HL-60/S4 (cell line): ENCODE measurements at regions not wholly inside any gene's neighbourhood (a gene's known extent, or its start where the extent isn't known, plus 50 kb on each side); places are given as distances from the start of the nearest gene placed in this dataset.
"Not testable (repeated sequence)": the region's sequence is repeated elsewhere in the genome, so short reads cannot be mapped to it uniquely, and the experiment has no call there.

Source experiments
- in situ Hi-C: fragments of 300-500 bp; cut with MboI; formaldehyde crosslinking; loops from 2 replicates; pipeline ENCODE4 v1.14.3; 2022; ENCODE audit warnings: low sequenced_read_pairs

GRCh38 chr1:234923626-234924025 lies 205.0 kb downstream of the TOMM20 start:
- in situ Hi-C loops: no loop called here

- in situ Hi-C loops: no loop called here
Measured at GRCh38 chr1:234922987-234923386, 205.7 kb downstream of the TOMM20 start.

- in situ Hi-C loops: no loop called here
Measured at GRCh38 chr1:234921266-234922062, 207.2 kb downstream of the TOMM20 start.

GRCh38 chr1:234920843-234921140 lies 207.8 kb downstream of the TOMM20 start:
- in situ Hi-C loops: no loop called here

GRCh38 chr1:234920136-234920842 lies 208.3 kb downstream of the TOMM20 start:
- in situ Hi-C loops: no loop called here

- in situ Hi-C loops: no loop called here
Measured at GRCh38 chr1:234918961-234919761, 209.5 kb downstream of the TOMM20 start.

- in situ Hi-C loops: no loop called here
Measured at GRCh38 chr1:234918181-234918841, 210.3 kb downstream of the TOMM20 start.

- in situ Hi-C loops: no loop called here
Measured at GRCh38 chr1:234917495-234918180, 211.0 kb downstream of the TOMM20 start.

GRCh38 chr1:234916840-234917239 lies 211.8 kb downstream of the TOMM20 start:
- in situ Hi-C loops: no loop called here

- in situ Hi-C loops: no loop called here
Measured at GRCh38 chr1:234915924-234916675, 212.5 kb downstream of the TOMM20 start.

- in situ Hi-C loops: no loop called here
Measured at GRCh38 chr1:234914606-234915290, 213.9 kb downstream of the TOMM20 start.

GRCh38 chr1:234913771-234914170 lies 214.9 kb downstream of the TOMM20 start:
- in situ Hi-C loops: no loop called here

GRCh38 chr1:234913278-234913649 lies 215.4 kb downstream of the TOMM20 start:
- in situ Hi-C loops: no loop called here

GRCh38 chr1:234912548-234913277 lies 215.9 kb downstream of the TOMM20 start:
- in situ Hi-C loops: no loop called here

- in situ Hi-C loops: no loop called here
Measured at GRCh38 chr1:234911787-234912186, 216.8 kb downstream of the TOMM20 start.

GRCh38 chr1:234911136-234911535 lies 217.5 kb downstream of the TOMM20 start:
- in situ Hi-C loops: not testable (repeated sequence)

GRCh38 chr1:234909851-234910250 lies 218.8 kb downstream of the TOMM20 start:
- in situ Hi-C loops: no loop called here

GRCh38 chr1:234909307-234909810 lies 219.3 kb downstream of the TOMM20 start:
- in situ Hi-C loops: no loop called here
